ENCODE measurements at regions not wholly inside any gene's neighbourhood (a gene's known extent, or its start where the extent isn't known, plus 50 kb on each side); places are given as distances from the start of the nearest gene placed in this dataset.

DNA sequence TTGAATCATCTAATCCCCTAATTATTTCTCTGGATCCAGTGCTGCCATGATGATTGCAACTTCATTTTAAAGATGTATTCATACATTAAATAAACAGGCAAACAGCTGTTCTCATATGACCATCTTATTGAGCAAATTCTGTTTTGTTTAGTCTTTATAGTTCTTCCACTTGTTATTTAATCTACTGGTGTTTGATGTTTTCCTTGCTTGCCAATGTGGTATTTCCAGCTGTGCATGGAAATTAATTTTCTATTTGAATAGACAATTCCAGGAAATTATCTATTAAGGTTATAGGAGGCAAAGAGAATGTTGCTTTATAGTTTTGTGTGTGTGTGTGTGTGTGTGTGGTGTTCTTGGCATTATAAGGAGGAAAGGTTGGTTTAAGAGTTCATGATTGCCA, 167.0 kb upstream of the PRPS1L1 start:
- Histone ChIP-seq H3K56ac (ENCODE audit: extremely low read depth, insufficient read depth, low read length) (no peak overlapping the region), H3K4me2 (ENCODE audit: low read depth, low read length) (no peak overlapping the region), H2AFZ (replicated peaks; ENCODE audit: low read length, poor library complexity) (no peak overlapping the region), H3K27me3 (ENCODE audit: control insufficient read depth, insufficient read depth, low read length) (no peaks in the 10 kb centered on the region), H4K8ac (ENCODE audit: low read depth in 2 of 2, low read length in 2 of 2) (no peak overlapping the region), H3K9ac (ENCODE audit: low read depth, low read length) (no peak overlapping the region), H3K23ac (ENCODE audit: low read depth, low read length) (no peak overlapping the region), H3K9me1 (ENCODE audit: insufficient read depth, low read length) (no peaks in the 10 kb centered on the region), H3K18ac (ENCODE audit: low read depth, low read length) (no peak overlapping the region), H3K36me3 (ENCODE audit: control insufficient read depth, insufficient read depth, low read length) (no peaks in the 10 kb centered on the region), H4K91ac (ENCODE audit: insufficient read depth, low read depth, low read length) (no peak overlapping the region), H3K4me3 (ENCODE audit: insufficient read depth, low read depth, low read length) (no peak overlapping the region), H3K4me1 (ENCODE audit: control insufficient read depth, insufficient read depth, low read length) (no peaks in the 10 kb centered on the region), H2AK5ac (ENCODE audit: low read depth, low read length) (no peak overlapping the region), H4K20me1 (ENCODE audit: insufficient read depth, low read length) (no peaks in the 10 kb centered on the region), H3K79me1 (ENCODE audit: low read depth in 1 of 2, low read length in 2 of 2) (no peaks in the 10 kb centered on the region), H2AK9ac (replicated peaks; ENCODE audit: low read depth, low read length, poor library complexity) (no peak overlapping the region), H3K9me3 (ENCODE audit: control insufficient read depth, insufficient read depth, low read length) (no peaks in the 10 kb centered on the region), H2BK5ac (ENCODE audit: low read depth, low read length, poor library complexity, severe bottlenecking) (no peak overlapping the region), H3K27ac (ENCODE audit: insufficient read depth, low read length) (no peak overlapping the region), H4K5ac (ENCODE audit: low read depth, low read length) (no peak overlapping the region), H2BK120ac (ENCODE audit: low read depth, low read length) (no peak overlapping the region), H2BK20ac (ENCODE audit: low read depth, low read length) (no peak overlapping the region), H3K14ac (replicated peaks; ENCODE audit: low read depth, low read length) (no peak overlapping the region), H3K4ac (ENCODE audit: low read depth, low read length) (no peak overlapping the region), H2BK15ac (ENCODE audit: low read depth, low read length) (no peak overlapping the region)
- DNase-seq (no peak), ATAC-seq (ENCODE audit: low read depth) (no peak)
- TF ChIP-seq, protein P1, sequence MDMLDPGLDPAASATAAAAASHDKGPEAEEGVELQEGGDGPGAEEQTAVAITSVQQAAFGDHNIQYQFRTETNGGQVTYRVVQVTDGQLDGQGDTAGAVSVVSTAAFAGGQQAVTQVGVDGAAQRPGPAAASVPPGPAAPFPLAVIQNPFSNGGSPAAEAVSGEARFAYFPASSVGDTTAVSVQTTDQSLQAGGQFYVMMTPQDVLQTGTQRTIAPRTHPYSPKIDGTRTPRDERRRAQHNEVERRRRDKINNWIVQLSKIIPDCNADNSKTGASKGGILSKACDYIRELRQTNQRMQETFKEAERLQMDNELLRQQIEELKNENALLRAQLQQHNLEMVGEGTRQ (IDR thresholded peaks at IDR 0.05; ENCODE audit: low read depth, low read length): no peak
- TF ChIP-seq BHLHE40 (IDR thresholded peaks at IDR 0.05; ENCODE audit: low read depth, low read length): no peak
- no peak for TF ChIP-seq SMC3 (IDR thresholded peaks at IDR 0.05; ENCODE audit: low read depth, low read length)
- TF ChIP-seq, protein P2, sequence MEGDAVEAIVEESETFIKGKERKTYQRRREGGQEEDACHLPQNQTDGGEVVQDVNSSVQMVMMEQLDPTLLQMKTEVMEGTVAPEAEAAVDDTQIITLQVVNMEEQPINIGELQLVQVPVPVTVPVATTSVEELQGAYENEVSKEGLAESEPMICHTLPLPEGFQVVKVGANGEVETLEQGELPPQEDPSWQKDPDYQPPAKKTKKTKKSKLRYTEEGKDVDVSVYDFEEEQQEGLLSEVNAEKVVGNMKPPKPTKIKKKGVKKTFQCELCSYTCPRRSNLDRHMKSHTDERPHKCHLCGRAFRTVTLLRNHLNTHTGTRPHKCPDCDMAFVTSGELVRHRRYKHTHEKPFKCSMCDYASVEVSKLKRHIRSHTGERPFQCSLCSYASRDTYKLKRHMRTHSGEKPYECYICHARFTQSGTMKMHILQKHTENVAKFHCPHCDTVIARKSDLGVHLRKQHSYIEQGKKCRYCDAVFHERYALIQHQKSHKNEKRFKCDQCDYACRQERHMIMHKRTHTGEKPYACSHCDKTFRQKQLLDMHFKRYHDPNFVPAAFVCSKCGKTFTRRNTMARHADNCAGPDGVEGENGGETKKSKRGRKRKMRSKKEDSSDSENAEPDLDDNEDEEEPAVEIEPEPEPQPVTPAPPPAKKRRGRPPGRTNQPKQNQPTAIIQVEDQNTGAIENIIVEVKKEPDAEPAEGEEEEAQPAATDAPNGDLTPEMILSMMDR (conservative IDR thresholded peaks at IDR 0.05; ENCODE audit: low read depth, low read length): no peak
- no peak for TF ChIP-seq MAZ (IDR thresholded peaks at IDR 0.05; ENCODE audit: borderline replicate concordance, low read depth, low read length)
- no peak for TF ChIP-seq NFE2L2 (IDR thresholded peaks at IDR 0.05; ENCODE audit: low read depth, low read length)
- TF ChIP-seq, protein P3, sequence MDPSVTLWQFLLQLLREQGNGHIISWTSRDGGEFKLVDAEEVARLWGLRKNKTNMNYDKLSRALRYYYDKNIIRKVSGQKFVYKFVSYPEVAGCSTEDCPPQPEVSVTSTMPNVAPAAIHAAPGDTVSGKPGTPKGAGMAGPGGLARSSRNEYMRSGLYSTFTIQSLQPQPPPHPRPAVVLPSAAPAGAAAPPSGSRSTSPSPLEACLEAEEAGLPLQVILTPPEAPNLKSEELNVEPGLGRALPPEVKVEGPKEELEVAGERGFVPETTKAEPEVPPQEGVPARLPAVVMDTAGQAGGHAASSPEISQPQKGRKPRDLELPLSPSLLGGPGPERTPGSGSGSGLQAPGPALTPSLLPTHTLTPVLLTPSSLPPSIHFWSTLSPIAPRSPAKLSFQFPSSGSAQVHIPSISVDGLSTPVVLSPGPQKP (IDR thresholded peaks at IDR 0.05; ENCODE audit: borderline replicate concordance, low read depth, low read length): no peak
- no peak for TF ChIP-seq CHD1 (IDR thresholded peaks at IDR 0.05; ENCODE audit: low read depth, low read length)
- TF ChIP-seq MAFK (IDR thresholded peaks at IDR 0.05; ENCODE audit: low read depth, low read length): no peak
- TF ChIP-seq POLR2A (IDR thresholded peaks at IDR 0.05; ENCODE audit: low read depth, low read length): no peak
- no peak for TF ChIP-seq RAD21 (IDR thresholded peaks at IDR 0.05; ENCODE audit: low read length)
- TF ChIP-seq MXI1 (IDR thresholded peaks at IDR 0.05; ENCODE audit: borderline replicate concordance, low read depth, low read length): no peak
- in situ Hi-C loops (cut with MboI; ENCODE audit: low sequenced_read_pairs) (no loop called here), intact Hi-C loops (cut with micrococcal nuclease) (loop anchor here (1.0 kb wide), 1 partner anchor 38 kb away; no protein-coding TSS in a partner anchor), dilution Hi-C loops (cut with HindIII; ENCODE audit: low sequenced_read_pairs, unreplicated experiment) (no loop called here)
- ChIA-PET CTCF (no interaction called here), POLR2A (ENCODE audit: unreplicated experiment) (no interaction called here)
- BruUV-seq (replicated peaks): no TSS peak

Measured in IMR-90 (cell line).